SK-N-MC (cell line): ENCODE measurements at regions not wholly inside any gene's neighbourhood (a gene's known extent, or its start where the extent isn't known, plus 50 kb on each side); places are given as distances from the start of the nearest gene placed in this dataset.

Experiments used
- EZH2 ChIP-seq: fragments of 200-600 bp; sonication (generic); IDR thresholded peaks from one replicate; pipeline ENCODE4 v1.6.1; 2017; ENCODE audit warnings: antibody characterized with exemption
- FOXP2 ChIP-seq: optimal IDR thresholded peaks from 2 replicates; pipeline ENCODE3; 2011; ENCODE audit warnings: mild to moderate bottlenecking, moderate library complexity; ENCODE audit not compliant: insufficient read depth; ENCODE audit errors: extremely low read length, control extremely low read depth
- POLR2AphosphoS5 ChIP-seq: IDR thresholded peaks from 2 replicates; pipeline ENCODE4 v1.6.1; 2012; ENCODE audit warnings: mild to moderate bottlenecking, low read depth, low read length, borderline replicate concordance

DNA sequence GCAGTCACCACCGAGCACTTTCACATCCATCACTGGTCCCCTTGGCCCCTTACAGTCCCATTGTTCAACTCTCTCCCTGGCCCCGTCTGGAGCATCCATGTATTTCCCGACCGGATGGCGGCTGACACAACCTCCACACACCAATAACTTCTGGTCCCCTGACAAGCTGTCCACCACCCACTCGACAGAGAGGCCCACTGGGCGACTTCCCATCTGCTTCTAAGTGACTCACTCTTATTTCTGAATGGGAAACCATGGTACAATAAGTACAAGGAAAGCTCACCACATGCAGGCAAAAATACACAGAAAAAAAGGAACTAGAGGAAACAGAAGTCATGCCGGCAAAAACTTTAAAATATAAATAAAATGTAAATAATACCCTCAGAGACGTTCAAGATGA lies 82.9 kb upstream of the RAB12 start:
- TF ChIP-seq POLR2AphosphoS5 (no peak), EZH2 (no peak), FOXP2 (no peak)
